SK-N-MC (cell line): ENCODE measurements at regions not wholly inside any gene's neighbourhood (a gene's known extent, or its start where the extent isn't known, plus 50 kb on each side); places are given as distances from the start of the nearest gene placed in this dataset.

Experiments used
- EZH2 ChIP-seq: fragments of 200-600 bp; sonication (generic); IDR thresholded peaks from one replicate; pipeline ENCODE4 v1.6.1; 2017; ENCODE audit warnings: antibody characterized with exemption
- FOXP2 ChIP-seq: optimal IDR thresholded peaks from 2 replicates; pipeline ENCODE3; 2011; ENCODE audit warnings: mild to moderate bottlenecking, moderate library complexity; ENCODE audit not compliant: insufficient read depth; ENCODE audit errors: extremely low read length, control extremely low read depth
- POLR2AphosphoS5 ChIP-seq: IDR thresholded peaks from 2 replicates; pipeline ENCODE4 v1.6.1; 2012; ENCODE audit warnings: mild to moderate bottlenecking, low read depth, low read length, borderline replicate concordance

DNA sequence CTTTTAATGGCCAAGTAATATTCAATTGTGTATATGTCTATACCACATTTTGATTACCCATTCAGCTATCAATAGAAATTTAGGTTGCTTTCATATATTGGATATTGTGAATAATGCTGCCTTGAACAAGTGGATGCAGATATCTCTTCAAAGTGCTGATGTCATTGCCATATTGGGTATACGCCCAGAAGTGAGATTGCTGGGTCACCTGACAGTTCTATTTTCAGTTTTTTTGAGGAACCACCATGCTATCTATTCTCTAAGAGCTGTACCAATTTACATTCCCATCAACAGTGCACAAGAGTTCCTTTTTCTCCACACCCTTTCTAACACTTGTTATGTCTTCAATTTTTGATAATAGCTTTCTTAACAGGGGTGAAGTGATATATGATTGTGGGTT is 306.9 kb downstream of the ZNF516 start:
- no peak for TF ChIP-seq EZH2
- no peak for TF ChIP-seq POLR2AphosphoS5
- TF ChIP-seq FOXP2 = no peak
